Hematopoietic multipotent progenitor cell treated with erythropoietin and hydrocortisone succinate and interleukin-3 and kit ligand, for 8 days (in vitro differentiated cells): ENCODE measurements at regions not wholly inside any gene's neighbourhood (a gene's known extent, or its start where the extent isn't known, plus 50 kb on each side); places are given as distances from the start of the nearest gene placed in this dataset.

ENCODE experiments used
- DNase-seq: peaks from one replicate; pipeline ENCODE4 v3.0.0-alpha.2; 2015

DNA sequence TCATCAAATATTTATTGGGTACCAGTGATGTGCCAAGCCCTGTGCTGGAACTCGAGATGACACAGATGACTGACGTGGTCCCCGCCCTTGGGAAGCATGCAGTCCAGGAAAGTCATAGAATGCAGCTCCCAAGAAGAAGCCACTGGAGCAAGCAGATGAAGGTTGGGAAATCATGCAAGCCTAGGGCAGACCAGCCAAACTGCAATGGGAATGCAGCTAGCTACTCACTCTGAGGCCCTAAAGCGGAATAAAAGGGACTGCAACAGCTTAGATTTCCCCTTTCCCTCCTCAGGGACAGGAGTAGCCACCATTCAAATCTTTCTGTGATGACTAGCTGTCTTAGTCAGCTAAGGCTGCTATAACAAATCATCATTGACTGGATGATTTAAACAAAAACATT is 152.2 kb downstream of the MAFB start:
- no peak for DNase-seq

DNA sequence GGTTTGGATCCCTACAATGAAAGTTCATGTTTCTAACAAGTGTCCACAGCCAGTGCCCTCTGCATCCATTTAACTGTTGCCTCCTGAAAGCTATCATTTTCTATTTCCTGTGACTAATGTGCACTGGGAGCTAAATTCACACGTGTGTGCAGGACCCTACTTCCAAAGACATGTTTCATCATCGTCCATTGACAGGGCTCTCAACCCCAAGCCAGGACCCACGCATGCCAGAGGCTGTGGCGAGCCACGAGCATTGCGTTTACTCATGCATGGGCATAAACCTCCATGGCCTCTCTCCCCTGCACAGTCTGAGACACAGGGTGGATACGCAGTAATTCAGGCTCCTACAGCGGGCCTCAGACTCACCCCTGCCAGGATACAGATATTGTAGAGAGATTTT is 153.2 kb downstream of the MAFB start:
- DNase-seq = no peak

DNA sequence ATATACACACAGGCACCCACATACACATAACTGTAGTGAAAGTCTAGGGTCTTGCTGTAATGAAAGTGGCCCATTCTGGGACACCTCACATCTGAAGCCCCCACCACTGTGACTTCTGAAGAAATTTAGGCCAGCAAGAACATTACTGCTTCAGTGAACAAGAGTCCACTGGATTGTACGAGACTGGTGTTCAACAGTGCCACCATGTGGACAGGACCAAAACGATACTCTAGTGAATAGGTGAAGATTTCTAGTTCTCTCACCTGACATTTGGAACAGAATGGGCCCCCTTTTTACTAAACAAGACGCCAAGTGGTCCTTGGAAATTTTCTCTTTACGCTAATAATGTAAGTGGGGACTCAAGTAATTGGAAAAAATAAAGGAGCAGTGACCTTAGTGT is 156.9 kb downstream of the MAFB start:
- DNase-seq = peak; percentile 17

DNA sequence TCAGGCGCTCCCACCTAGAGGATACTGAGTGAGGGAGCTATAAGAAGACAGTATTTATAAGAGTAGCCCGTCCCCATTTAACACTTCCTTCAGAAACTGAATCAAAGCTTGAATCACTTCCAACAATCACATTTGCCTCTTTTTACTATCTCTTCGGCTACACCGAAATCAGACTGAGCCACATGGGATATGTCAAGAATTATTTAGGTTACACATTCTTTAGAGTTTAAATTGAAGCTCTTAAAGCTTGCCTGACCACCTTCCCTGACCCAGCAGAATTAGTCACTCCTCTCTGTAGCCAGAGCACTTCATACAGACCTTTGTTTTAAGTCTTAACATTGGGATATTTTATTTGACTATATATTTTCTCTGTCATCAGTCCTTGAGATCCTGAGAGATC is 163.7 kb downstream of the MAFB start:
- DNase-seq = no peak

DNA sequence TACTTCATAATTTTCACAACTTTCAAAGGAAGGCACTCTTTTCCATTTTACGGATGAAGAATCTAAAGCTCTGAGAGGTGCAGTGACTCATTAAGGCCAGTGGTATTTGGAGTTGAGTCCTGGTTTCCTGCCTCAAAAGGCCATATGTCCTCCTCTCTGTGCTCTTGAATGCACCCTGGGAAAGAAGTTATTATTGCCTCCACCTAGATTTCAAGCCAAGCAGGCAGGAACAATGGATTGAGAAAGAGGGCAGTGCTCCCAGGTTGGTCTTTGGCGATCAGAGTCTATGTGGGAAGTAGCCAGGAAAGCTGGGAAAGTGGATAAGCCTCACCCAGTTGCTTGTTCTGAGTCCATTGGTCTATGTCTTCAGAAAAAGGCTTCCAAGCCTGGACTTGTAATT is 165.0 kb downstream of the MAFB start:
- DNase-seq = no peak

DNA sequence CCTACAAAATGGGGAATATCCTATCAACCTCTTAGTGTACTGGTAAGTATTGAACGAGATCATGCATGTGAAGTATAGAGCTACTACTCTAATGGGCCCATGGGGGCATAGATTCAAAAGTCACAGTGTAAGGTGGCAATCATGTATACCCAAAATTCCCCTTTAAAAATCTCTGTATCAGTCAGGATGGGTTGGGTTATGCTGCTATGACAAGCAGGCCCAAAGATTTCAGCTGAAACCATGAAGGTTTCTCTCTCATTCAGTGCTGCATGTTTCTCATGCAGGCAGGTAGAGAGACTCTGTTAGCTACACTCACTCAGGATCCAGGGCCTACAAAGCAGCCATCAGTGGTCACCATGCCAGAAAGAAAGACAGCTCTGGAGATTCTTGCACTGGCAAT is 166.6 kb downstream of the MAFB start:
- DNase-seq = no peak

DNA sequence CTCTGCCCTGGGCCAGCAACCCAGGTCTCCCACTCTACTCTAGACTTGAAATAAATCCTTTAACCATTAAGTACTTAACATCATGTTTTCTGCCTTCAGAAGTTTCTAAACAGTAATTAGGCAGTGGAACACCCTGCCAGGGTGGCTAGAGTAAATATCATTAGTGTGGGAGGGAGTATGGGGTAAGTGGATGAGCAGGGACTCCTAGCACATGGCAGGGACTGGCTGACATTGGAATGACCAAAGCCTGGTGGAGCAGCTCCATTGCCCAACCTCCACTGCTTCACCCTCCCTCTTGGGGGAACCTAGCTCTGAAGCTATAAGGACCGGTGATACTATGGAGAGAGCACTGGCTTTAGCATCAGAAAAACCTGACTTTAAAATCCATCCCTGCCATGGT is 167.1 kb downstream of the MAFB start:
- no peak for DNase-seq

DNA sequence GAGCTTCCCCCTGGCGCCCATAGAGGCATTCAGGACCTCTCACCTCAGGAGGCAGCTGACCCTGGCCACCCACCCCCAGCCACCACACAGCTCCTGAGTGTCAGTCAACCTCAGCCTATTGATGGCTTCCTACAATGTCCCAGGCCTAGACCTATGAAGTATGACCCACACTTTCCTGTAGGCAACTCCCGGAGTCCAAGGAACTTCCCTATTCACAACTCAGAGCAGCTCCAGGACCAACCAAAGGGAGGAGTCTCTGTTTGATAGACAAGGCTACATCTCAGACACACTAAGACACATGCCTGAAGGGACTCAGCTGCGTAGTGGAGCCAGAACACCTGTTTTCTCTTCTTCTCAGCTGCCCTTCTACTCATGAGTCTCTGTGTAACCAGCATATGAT is 169.1 kb downstream of the MAFB start:
- no peak for DNase-seq

DNA sequence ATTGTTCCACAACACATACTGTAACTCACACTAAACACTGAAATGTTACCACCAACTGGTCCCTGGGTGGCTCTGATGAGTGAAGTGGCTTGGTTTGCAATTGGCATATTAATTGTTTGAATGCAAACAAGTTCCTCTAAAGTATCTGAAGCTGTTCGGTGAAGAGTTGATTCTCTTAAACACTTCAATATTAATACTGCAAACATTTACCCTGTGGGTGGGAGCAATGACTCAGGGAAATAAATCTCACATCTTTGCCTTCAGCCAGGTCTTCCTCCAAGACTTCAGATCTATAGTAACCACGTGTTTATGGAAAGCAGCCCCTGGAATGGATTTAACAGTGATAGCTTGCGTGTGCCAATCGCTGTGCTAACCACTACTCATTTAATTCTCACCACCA is 176.0 kb downstream of the MAFB start:
- DNase-seq = no peak

DNA sequence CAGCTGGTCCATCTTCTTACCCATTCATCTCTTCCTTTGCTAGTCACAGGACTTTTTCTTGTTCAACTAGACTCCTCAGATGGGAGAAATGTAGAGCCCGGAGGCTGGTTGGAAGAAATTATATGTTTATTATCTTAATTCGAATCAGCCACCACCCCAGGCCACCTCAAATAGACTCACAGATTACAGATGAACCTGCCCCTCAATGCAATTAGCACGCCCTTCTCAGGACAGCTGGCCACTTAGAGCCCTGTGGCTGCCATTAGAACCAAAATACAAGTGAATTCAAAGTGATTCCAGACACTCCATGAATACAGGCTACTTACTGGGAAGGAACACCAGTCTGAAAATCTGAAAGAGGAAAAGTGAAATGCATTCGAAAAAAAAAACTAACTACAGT is 176.4 kb downstream of the MAFB start:
- DNase-seq = no peak

DNA sequence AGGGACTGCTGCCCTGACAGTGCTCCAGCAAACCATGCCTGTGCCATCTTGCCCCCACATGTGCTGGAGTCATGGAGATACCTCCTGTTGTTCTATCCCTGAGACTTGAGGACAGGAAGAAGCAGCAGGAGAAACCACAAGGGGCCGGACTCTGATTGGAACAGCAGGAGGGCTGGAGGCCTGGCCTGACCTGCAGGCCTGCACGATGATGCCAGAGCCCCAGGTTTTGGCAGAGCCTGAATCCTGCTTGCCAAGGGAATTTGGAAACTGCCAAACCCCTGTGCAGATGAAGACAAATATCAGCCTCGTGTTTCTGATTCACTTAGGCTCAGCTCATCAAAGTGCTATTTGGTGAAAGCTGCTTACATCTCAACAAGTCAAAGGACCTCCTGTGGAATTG is 177.6 kb downstream of the MAFB start:
- no peak for DNase-seq

DNA sequence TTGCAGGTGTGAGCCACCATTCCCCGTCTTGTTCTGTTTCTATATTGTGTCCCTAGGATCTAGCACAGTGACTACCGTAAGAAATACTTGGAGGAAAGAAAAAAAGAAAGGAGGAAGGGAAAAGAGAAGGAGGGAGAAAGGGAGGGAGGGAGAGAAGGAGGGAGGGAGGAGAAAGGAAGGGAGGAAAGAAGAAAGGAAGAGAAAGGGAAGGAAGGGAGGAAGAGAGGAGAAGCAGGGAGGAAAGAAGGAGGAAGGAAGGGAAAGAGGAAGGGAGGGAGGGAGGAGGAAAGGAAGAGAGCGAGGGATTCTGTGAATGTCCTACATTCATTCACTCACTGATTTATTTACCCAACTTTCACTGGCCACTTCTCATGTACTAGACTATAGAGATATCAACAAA is 178.4 kb downstream of the MAFB start:
- no peak for DNase-seq

DNA sequence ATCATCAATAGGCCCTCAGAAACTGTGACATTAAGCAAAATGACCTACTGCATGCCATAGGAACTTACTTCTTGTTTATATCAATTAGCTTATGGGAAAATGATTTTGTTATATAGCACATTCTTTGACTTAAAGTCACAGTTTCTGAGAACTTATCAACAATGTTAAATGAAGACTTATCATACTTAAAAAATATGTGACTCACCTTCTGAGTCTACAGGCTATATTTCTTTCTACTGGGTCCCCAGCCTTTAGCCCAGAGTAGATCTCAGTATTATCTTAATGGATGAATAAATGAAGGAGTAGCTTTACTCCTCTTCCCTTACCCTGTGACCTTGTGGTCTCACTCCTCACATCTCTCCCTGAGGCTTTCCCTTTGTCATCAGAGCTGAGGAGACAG is 180.2 kb downstream of the MAFB start:
- DNase-seq = no peak

DNA sequence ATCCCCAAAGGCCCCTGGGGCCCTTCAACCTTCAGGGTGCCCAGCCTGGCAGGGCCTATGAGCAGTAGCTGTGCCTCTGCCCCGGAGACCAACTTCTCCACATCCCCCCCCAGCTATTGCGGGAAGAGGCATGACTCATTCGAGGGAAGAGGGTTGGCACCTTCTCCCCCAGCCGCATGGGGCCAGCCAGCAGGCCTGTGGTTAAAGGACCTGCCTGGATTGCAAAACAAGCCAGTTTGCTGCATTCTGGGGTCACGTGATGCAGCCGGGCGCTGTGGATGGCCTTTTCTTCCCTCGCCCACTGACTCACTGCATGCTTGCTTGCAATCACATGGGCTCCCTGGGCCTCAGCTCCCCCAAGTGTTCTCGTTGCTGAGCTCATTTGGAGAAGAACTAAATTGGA is 182.5 kb downstream of the MAFB start:
- DNase-seq = peak; percentile 29

DNA sequence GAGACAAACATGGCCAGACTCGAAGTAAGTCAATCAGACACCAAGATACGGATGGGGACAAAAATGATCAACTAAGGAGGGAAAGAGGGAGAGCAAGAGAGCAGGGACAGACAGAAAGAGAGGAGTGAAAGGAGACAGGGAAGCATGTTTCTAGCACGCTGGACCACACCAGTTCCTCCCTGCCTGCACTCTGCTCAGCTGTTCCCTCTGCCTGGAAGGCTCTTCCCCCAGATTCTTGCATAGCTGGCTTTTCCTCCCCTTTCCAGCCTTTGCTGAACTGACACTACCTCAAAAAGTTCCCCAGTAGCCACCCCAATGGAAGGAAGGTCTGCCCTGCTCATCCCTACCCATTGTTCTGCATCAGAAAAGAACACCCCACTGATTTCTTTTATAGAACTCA is 185.9 kb downstream of the MAFB start:
- DNase-seq = no peak

DNA sequence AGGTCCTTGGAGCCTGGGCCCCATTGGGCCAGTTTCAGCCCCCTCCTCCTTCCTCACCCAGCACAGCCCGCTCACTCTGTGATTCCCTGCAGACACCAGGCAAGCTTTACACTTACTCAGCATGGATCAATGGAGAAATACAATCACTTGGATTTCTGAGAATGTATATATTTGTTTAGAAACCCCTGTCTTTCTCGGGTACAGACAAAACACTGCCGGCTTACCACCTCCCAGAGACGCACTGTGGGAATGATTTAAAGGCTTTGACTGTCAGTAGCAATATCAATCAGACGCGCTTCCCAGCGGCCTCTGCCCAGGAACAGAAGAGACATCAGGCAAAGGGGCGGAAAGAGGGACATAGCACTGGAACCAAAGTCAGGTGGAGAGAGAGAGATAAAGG is 186.5 kb downstream of the MAFB start:
- no peak for DNase-seq

DNA sequence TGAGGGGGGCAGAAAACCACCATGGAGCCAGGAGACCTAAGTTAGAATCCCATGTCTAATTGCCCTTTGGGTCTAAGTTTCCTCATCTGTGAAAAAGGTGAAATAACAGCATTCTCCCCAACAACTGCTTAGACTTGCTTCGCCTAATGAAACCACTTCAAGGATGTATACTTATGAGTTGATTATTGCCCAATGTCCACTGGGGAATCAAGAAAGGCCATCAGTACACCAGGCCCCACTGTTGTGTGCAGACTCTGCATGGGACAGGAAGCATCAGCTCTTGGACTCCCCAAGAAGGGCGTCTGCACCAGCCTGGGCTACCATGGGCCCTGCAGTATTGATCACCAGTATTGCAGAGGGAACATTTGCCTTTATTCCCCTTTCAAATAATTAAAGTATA is 189.6 kb downstream of the MAFB start:
- no peak for DNase-seq

DNA sequence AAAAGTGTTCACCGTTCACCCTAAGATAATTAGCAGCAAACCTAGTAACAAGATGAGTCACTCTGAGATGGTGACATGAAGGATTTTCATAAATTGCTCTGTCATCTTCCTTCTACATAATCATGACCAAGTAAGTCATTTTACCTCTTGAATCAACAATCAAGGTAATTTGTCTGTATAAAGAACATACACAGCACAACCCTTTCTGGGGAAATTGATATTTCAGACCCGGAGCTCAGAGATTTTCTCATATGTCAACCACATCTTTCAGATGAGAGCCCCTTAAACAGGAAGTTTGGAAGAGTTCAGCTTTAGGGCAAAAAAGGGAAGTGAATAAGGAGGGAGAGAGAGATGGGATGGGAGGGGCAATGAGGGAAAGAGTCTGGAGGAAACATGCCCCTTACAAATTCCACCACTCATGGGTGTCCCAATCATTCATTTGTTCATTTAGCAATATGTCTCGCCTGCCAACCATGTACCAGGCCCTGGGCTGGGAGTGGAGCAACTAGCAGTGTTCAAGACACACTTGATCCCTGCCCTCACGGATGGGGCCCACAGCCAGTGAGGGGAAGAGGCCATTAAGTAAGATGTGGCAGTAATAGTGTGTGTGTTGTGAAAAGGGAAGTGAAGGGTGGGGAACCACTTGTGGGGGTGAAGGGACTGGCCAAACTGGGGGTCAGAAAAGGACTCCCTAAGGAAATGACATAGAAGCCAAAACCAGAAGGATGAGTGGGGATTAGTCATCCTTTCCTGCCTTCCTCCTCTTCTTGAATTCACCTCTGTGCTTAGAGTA is 190.9 kb downstream of the MAFB start:
- DNase-seq = no peak

DNA sequence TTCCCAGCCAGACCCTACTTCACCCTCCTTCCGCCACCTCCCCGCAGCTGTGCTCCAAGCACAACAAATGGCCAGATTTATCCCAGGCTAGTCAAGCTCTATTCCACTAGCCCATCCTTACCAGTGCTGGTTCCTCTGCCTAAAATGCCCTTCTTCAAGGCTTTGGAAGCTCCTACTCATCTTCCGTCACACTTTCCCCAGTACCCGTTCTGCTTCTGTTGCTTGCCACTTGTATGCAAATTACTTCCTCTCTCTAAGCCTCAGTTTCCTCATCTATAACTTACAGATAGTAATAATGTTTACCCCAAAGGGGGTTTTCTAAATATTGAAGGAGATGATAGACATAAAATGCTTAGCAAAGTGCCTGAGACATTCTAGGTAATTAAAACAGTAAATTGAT is 193.1 kb downstream of the MAFB start:
- DNase-seq = no peak

DNA sequence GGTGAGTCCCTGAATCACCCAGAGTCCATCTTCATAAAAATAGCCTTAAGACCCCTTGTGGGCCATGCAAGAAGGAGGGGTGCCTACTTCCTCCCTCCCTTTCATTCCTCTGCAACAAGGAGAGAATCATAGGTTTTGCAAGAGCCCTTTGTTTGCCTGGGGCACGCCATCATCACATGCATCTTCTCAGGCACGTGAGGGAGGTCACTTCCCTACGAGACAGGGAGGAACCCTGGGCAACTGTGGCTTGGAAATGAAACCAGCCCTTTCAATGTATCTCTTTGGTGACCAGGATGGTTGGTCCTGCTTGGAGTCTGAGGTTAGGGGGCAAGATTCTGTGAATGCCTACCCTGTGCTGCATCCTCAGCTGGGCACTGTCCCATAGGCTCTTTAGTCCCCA is 194.8 kb downstream of the MAFB start:
- DNase-seq = no peak

DNA sequence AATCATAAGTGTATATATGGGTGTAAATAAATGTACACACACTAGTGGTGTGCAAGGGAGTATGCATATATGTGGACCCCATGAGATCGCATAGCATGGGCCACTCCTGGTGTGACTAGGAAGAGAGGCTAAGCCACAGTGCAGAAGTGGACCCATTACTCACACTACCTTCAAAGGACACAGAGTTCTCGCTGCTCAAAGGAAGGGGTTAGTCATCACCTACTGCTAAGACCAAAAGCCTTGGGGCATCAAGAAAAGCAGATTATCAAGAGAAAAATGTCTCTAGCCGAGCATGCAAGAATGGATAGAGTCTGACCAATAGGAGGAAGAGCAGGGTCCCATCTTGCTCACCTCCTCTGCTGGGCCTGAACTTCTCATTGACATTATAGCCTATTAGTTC is 195.5 kb downstream of the MAFB start:
- no peak for DNase-seq

DNA sequence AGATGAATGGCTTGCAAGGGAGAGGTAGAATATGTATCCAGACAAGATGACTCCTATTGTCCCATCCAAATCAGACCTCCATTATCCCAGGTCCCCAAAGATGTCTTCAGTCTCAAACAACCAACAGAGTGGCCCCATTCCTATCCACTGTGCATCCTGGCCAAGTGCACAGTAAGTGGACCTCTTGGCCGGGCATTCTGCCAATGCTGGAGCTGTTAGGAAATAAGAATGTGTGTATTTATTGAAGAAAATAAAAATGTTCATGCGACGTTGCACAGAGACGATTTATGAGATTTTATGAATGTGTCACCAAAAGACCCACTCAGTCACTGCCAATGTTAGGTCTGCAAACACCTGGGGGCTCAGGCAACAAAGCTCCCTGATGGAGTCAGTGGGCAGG is 196.0 kb downstream of the MAFB start:
- no peak for DNase-seq

DNA sequence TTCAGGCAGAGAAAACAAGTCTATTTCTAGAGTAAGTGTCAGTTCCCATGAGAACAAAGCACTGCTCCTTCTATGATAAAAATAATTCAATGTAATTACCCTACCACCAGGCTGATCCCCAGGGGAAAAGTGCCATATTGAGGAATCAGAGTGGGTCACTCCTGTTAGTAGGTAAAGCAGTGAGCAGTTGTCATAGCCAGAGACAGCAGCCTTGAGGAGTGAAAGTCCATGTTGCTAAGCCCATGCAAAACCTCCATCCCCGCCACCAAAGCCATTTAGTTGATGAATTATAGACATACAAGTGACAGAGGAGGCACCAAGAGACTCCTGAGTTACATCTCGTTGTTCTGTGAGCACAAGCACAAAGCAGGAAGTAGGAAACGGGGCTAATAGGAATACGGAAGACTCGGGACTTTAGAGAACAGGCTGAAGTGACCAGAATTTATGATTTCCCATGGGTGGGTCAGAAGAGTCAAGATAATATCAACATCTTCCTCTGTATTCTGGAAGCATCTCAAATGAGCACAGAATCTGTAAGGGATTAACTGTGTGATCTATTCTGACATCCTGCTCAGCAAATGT is 197.9 kb downstream of the MAFB start:
- no peak for DNase-seq

DNA sequence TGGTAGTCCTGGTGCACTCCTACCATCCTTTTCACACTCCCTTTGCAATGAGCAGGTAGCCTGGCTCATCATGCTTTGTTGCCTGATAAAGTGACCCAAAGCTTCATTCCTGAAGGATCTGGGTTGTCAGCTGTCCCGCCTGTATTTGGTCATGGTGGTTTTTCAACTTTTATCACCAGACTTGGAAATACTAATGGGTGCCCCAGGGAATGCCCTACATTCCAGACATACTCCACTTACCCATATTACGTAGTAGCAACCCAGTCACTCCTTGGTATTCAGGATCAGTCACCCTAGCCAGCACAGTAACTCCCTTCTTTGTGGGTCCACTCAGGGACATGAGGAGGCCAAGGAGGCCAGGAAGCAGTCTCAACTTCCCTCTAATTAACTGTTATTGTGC is 199.2 kb downstream of the MAFB start:
- no peak for DNase-seq

DNA sequence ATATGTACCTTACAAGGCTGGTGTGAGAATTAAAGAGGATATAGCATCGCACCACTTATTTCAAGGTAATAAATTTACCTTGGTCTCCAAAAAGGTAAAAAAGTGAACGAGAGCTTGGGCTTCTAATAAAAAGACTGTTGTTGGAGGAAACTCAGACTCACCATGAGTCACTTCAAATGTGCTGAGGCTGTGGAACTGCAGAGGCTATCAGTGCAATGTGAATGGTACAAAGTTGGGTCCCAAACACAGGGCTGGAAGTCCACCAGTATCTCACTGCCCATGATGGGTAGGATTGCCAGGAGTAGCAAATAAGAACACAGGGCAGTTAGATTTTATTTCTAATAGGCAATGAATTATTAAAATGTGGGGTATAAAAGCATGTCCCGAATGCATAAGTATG is 200.6 kb downstream of the MAFB start:
- DNase-seq = no peak
